Glutamatergic neuron (in vitro differentiated cells): ENCODE measurements at regions not wholly inside any gene's neighbourhood (a gene's known extent, or its start where the extent isn't known, plus 50 kb on each side); places are given as distances from the start of the nearest gene placed in this dataset.

Source experiments
- DNase-seq: peaks from one replicate; pipeline ENCODE4 v3.0.0; 2022
- H3K27ac Mint-ChIP-seq: one replicate; pipeline ENCODE4 v1.8.0; 2020; ENCODE audit warnings: mild to moderate bottlenecking, mixed read lengths, inconsistent platforms; ENCODE audit not compliant: unreplicated experiment
- H3K27me3 Mint-ChIP-seq: one replicate; pipeline ENCODE4 v1.8.0; 2020; ENCODE audit warnings: mild to moderate bottlenecking, moderate library complexity, mixed read lengths, inconsistent platforms; ENCODE audit not compliant: unreplicated experiment
- H3K36me3 Mint-ChIP-seq: one replicate; pipeline ENCODE4 v1.8.0; 2020; ENCODE audit warnings: mild to moderate bottlenecking, mixed read lengths, inconsistent platforms; ENCODE audit not compliant: unreplicated experiment
- H3K4me1 Mint-ChIP-seq: one replicate; pipeline ENCODE4 v1.8.0; 2020; ENCODE audit warnings: mild to moderate bottlenecking, low read depth, mixed read lengths, inconsistent platforms; ENCODE audit not compliant: unreplicated experiment
- H3K4me3 Mint-ChIP-seq: one replicate; pipeline ENCODE4 v1.8.0; 2020; ENCODE audit warnings: mild to moderate bottlenecking, mixed read lengths, inconsistent platforms; ENCODE audit not compliant: unreplicated experiment
- H3K9me3 Mint-ChIP-seq: one replicate; pipeline ENCODE4 v1.8.0; 2020; ENCODE audit warnings: mild to moderate bottlenecking, moderate library complexity, mixed read lengths, inconsistent platforms; ENCODE audit not compliant: unreplicated experiment
- TF ChIP-seq, protein P1 (sequence below): fragments of 200-600 bp; sonication (generic); IDR thresholded peaks from one replicate; pipeline ENCODE4 v1.5.0; 2021; ENCODE audit not compliant: partially characterized antibody, unreplicated experiment

DNA sequence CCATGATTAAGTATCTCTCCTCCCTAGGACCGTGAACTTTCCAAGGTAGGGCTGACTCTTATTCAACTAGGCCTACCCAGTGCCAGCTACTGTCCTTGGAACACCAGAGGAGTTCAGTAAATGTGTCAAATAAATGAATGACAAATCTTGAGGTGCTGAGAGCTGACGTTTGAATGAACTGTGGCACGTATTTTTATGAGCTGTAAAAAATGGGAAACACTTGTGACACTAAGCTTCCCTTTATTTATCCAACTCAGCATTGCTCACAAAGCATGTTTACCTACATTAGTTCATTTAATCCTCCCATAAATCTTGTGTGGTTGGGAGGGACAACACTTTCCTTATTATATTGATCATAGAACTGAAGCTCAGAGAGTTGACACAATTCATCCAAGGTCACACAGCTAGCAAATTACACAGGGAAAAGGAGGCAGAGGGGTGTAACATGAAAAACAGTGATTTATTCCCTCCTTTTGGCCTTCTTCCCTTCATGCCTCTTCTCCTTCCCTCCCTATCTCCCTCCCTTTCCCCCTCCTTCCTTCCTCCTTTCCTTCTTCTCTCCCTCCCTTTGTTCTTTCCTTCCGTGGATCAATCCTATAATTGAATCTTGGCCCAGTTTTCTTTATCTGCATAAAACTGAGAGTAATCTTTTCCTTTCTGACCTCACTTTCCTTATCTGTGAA, 412.6 kb downstream of the DMRT2 start:
- peaks cover 2% of the 10 kb centered on the region for H3K9me3 Mint-ChIP-seq
- H3K27ac Mint-ChIP-seq: no peak overlapping the region

DNA sequence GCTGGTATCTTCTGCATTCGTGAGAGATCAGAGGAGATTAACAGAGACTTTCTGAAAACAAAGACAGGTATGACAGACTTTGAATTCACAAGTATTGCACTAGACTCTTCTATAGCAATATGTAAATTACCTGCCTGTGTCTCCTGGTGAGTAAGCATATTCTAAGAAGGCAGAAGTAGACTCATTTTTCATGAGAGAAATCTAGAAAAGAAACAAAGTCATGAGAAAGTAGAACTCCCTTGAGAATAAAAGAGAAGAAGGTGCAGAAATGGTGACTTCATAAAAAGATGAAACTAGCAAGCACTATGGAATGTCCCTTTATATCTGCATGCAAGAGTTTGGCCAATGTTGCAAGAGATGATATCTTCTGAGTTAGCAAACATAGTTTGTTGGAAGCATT, 419.8 kb downstream of the DMRT2 start:
- Mint-ChIP-seq H3K27ac (no peak overlapping the region), H3K27me3 (no peaks in the 10 kb centered on the region), H3K36me3 (no peaks in the 10 kb centered on the region), H3K4me3 (no peak overlapping the region), H3K4me1 (no peaks in the 10 kb centered on the region), H3K9me3 (no peaks in the 10 kb centered on the region)
- no peak for DNase-seq
- TF ChIP-seq, protein P1, sequence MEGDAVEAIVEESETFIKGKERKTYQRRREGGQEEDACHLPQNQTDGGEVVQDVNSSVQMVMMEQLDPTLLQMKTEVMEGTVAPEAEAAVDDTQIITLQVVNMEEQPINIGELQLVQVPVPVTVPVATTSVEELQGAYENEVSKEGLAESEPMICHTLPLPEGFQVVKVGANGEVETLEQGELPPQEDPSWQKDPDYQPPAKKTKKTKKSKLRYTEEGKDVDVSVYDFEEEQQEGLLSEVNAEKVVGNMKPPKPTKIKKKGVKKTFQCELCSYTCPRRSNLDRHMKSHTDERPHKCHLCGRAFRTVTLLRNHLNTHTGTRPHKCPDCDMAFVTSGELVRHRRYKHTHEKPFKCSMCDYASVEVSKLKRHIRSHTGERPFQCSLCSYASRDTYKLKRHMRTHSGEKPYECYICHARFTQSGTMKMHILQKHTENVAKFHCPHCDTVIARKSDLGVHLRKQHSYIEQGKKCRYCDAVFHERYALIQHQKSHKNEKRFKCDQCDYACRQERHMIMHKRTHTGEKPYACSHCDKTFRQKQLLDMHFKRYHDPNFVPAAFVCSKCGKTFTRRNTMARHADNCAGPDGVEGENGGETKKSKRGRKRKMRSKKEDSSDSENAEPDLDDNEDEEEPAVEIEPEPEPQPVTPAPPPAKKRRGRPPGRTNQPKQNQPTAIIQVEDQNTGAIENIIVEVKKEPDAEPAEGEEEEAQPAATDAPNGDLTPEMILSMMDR: no peak

More for the DNA sequence above, 412.6 kb downstream of the DMRT2 start:
- no peak overlapping the region for H3K4me3 Mint-ChIP-seq
- H3K36me3 Mint-ChIP-seq: no peaks in the 10 kb centered on the region
- peaks cover 3% of the 10 kb centered on the region for H3K27me3 Mint-ChIP-seq
- TF ChIP-seq, protein P1: no peak
- DNase-seq: no peak
- H3K4me1 Mint-ChIP-seq: peaks cover 4% of the 10 kb centered on the region

DNA sequence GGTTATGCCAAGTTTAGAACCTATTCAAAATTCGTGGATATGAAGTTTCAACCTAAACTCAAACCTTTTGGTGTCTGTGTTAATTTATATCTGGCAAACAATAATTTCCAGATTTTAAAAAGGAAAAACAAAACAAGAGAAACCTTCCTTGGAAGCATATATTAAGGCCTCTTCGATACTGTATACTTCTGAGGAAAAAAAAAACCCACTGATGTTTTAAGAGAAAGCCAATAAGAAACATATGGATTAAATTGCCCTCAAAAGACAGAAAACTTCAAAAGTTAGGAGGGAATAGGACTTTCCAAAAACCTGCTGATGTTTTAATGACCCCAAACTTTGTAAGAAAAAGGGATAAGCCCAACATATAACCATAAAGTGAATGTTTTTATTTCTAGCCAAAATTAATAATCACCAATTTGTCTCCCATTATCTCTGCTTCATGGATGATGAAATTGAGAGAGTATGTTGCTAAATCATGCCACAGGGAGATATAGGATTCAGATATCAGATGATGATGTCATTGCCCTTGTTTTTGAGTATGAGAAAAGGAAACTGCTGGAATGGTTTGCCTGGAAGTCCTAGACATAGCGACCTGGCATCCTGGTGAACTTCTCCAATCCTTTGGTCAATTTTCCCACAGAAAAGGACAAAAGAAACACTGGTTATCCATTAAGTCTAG, 423.9 kb downstream of the DMRT2 start:
- no peaks in the 10 kb centered on the region for H3K4me1 Mint-ChIP-seq
- TF ChIP-seq, protein P1: no peak
- no peaks in the 10 kb centered on the region for H3K27me3 Mint-ChIP-seq
- no peak for DNase-seq
- H3K4me3 Mint-ChIP-seq: no peak overlapping the region
- no peaks in the 10 kb centered on the region for H3K36me3 Mint-ChIP-seq
- H3K27ac Mint-ChIP-seq: no peak overlapping the region
- H3K9me3 Mint-ChIP-seq: no peaks in the 10 kb centered on the region

DNA sequence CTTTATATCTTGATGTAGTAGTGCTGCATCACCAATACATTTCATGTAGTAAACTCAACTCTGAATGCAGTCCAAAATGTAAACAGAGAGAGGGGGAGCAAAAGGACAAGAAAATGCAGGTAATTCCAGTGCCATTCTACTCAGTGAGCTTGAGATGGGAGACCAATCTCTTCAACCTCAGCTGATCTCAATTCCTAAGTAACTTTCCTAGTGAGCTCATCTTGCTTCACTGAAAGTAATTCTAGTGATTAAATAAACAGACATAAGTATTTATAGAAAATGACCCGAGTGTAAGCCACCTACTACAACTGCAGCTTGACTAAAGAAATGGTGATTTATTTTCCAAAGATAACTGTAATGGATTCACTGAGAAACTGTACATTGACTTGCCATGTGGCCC, 424.5 kb downstream of the DMRT2 start:
- Mint-ChIP-seq H3K27me3 (no peaks in the 10 kb centered on the region), H3K27ac (no peak overlapping the region), H3K4me3 (no peak overlapping the region), H3K9me3 (no peaks in the 10 kb centered on the region), H3K36me3 (no peaks in the 10 kb centered on the region), H3K4me1 (no peaks in the 10 kb centered on the region)
- TF ChIP-seq, protein P1: no peak
- DNase-seq: no peak
